Thyroid gland (tissue), 4 donors: ENCODE measurements at regions not wholly inside any gene's neighbourhood (a gene's known extent, or its start where the extent isn't known, plus 50 kb on each side); places are given as distances from the start of the nearest gene placed in this dataset.

Experiments
- POLR2A ChIP-seq, 2 donors: fragments of 450-650 bp; IDR thresholded peaks; one replicate each; pipeline ENCODE4 v1.6.1; 2017; ENCODE audit warnings: antibody characterized with exemption in 2 of 2, mild to moderate bottlenecking in 2 of 2, moderate library complexity in 1 of 2
- TF ChIP-seq, protein P1 (sequence below), 6 experiments: fragments of 200-600 bp in 3 of 6; fragments of 450-650 bp in 3 of 6; sonication (generic) in 3 of 6; IDR thresholded peaks; one replicate each; pipeline ENCODE4 v1.5.1; 2016 to 2019; ENCODE audit warnings: antibody characterized with exemption in 6 of 6, mild to moderate bottlenecking in 2 of 6, inconsistent platforms in 1 of 6, moderate library complexity in 1 of 6

- TF ChIP-seq, protein P1, sequence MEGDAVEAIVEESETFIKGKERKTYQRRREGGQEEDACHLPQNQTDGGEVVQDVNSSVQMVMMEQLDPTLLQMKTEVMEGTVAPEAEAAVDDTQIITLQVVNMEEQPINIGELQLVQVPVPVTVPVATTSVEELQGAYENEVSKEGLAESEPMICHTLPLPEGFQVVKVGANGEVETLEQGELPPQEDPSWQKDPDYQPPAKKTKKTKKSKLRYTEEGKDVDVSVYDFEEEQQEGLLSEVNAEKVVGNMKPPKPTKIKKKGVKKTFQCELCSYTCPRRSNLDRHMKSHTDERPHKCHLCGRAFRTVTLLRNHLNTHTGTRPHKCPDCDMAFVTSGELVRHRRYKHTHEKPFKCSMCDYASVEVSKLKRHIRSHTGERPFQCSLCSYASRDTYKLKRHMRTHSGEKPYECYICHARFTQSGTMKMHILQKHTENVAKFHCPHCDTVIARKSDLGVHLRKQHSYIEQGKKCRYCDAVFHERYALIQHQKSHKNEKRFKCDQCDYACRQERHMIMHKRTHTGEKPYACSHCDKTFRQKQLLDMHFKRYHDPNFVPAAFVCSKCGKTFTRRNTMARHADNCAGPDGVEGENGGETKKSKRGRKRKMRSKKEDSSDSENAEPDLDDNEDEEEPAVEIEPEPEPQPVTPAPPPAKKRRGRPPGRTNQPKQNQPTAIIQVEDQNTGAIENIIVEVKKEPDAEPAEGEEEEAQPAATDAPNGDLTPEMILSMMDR (IDR thresholded peaks at IDR 0.05), result no peak
- no peak for TF ChIP-seq POLR2A (IDR thresholded peaks at IDR 0.05)
These were observed 64.2 kb upstream of the IFNG-AS1 start for GRCh38 chr12:67925077-67925476.
